Transverse colon (tissue), 4 donors: ENCODE measurements at regions not wholly inside any gene's neighbourhood (a gene's known extent, or its start where the extent isn't known, plus 50 kb on each side); places are given as distances from the start of the nearest gene placed in this dataset.
A peak's percentile ranks its signal among the peaks of the same experiment; 100 is the strongest.
"Not testable (repeated sequence)": the region's sequence is repeated elsewhere in the genome, so short reads cannot be mapped to it uniquely, and the experiment has no call there.

Source experiments
- DNase-seq: peaks from one replicate; pipeline ENCODE4 v3.0.0-alpha.2; 2019
- H3K27ac ChIP-seq, 4 donors: fragments of 200-600 bp; sonication (generic); 2 replicates each; pipeline ENCODE4 v1.5.1; 2016 to 2018; ENCODE audit warnings: inconsistent platforms in 4 of 4
- H3K27me3 ChIP-seq: fragments of 200-600 bp; sonication (generic); 2 replicates; pipeline ENCODE4 v1.5.1; 2017; ENCODE audit warnings: inconsistent platforms
- H3K36me3 ChIP-seq, 4 donors: fragments of 200-600 bp; sonication (generic); 2 replicates each; pipeline ENCODE4 v1.5.1; 2017 to 2019; ENCODE audit warnings: inconsistent platforms in 4 of 4
- H3K4me1 ChIP-seq, 4 donors: fragments of 200-600 bp; sonication (generic); 2 replicates each; pipeline ENCODE4 v1.5.1; 2017 to 2020; ENCODE audit warnings: inconsistent platforms in 4 of 4
- H3K4me3 ChIP-seq, 4 donors: fragments of 200-600 bp; sonication (generic); 1 replicate in 1 of 4; 2 replicates in 3 of 4; pipeline versions ENCODE4 v1.5.1 to v1.6.1; 2017 to 2019; ENCODE audit warnings: inconsistent platforms in 4 of 4
- H3K9me3 ChIP-seq, 2 donors: fragments of 200-600 bp; sonication (generic); 2 replicates each; pipeline ENCODE4 v1.5.1; 2017 to 2019; ENCODE audit warnings: inconsistent platforms in 2 of 2
- EP300 ChIP-seq: sonication (generic); formaldehyde crosslinking; IDR thresholded peaks from one replicate; pipeline ENCODE4 v1.6.1; 2017; ENCODE audit warnings: antibody characterized with exemption, low read depth
- POLR2A ChIP-seq: fragments of 450-650 bp; IDR thresholded peaks from one replicate; pipeline ENCODE4 v1.6.1; 2016; ENCODE audit warnings: antibody characterized with exemption, mild to moderate bottlenecking, moderate library complexity
- POLR2AphosphoS5 ChIP-seq, 3 donors: sonication (generic); formaldehyde crosslinking; IDR thresholded peaks; one replicate each; pipeline ENCODE4 v1.6.1; 2016; ENCODE audit warnings: antibody characterized with exemption in 3 of 3
- WGBS, 2 donors: methylation state at CpG; one replicate each; pipeline ENCODE4 v1.1.5; 2018; ENCODE audit warnings: low coverage in 1 of 2; 5-methylcytosine and 5-hydroxymethylcytosine counted together
- in situ Hi-C, 4 donors: fragments of 200-750 bp; cut with MboI; loops; one replicate each; pipeline versions ENCODE4 v1.15.0 to v1.15.1; 2017; ENCODE audit warnings: low sequenced_read_pairs in 3 of 4, low pct_ligation_motif_present in 1 of 4, low pct_unique_long_range_greater_than_20kb in 1 of 4
- intact Hi-C: fragments of 100-400 bp; cut with DNase I; formaldehyde crosslinking; loops from one replicate; pipeline ENCODE4 v1.15.1; 2023; ENCODE audit warnings: low total_unique reads
- TF ChIP-seq, protein P1 (sequence below), 5 experiments: fragments of 200-600 bp in 3 of 5; fragments of 450-650 bp in 2 of 5; sonication (generic) in 3 of 5; IDR thresholded peaks; 1 replicate in 2 of 5; 2 replicates in 3 of 5; pipeline ENCODE4 v1.5.1; 2016 to 2017; ENCODE audit warnings: antibody characterized with exemption in 5 of 5, inconsistent platforms in 3 of 5, mild to moderate bottlenecking in 2 of 5, moderate library complexity in 1 of 5

- H3K4me3 ChIP-seq: no peak overlapping the region
- DNase-seq: no peak
- peaks cover 17% of the 10 kb centered on the region for H3K27me3 ChIP-seq
- H3K36me3 ChIP-seq: no peaks in the 10 kb centered on the region
- peak overlapping the region in 1 of 4 donors; percentile 27 for H3K27ac ChIP-seq
- in situ Hi-C loops: loop anchor here (5.0 to 25.0 kb wide), 4 partner anchors 162 to 427 kb away; no protein-coding TSS in a partner anchor
- H3K4me1 ChIP-seq: peaks cover 0 to 13% (median 6%) of the 10 kb centered on the region in 4 donors
- intact Hi-C loops: loop anchor here (1.0 kb wide), 1 partner anchor 168 kb away; no protein-coding TSS in a partner anchor
- WGBS, 2 donors: 23% methylated on average over 1 of the region's 1 CpG; no CpG with 5 or more reads in 1 of the 2 donors
- no peak for TF ChIP-seq POLR2AphosphoS5 (IDR thresholded peaks at IDR 0.05)
- no peak for TF ChIP-seq POLR2A
- TF ChIP-seq EP300: no peak
- TF ChIP-seq, protein P1, sequence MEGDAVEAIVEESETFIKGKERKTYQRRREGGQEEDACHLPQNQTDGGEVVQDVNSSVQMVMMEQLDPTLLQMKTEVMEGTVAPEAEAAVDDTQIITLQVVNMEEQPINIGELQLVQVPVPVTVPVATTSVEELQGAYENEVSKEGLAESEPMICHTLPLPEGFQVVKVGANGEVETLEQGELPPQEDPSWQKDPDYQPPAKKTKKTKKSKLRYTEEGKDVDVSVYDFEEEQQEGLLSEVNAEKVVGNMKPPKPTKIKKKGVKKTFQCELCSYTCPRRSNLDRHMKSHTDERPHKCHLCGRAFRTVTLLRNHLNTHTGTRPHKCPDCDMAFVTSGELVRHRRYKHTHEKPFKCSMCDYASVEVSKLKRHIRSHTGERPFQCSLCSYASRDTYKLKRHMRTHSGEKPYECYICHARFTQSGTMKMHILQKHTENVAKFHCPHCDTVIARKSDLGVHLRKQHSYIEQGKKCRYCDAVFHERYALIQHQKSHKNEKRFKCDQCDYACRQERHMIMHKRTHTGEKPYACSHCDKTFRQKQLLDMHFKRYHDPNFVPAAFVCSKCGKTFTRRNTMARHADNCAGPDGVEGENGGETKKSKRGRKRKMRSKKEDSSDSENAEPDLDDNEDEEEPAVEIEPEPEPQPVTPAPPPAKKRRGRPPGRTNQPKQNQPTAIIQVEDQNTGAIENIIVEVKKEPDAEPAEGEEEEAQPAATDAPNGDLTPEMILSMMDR (IDR thresholded peaks at IDR 0.05): no peak
- H3K9me3 ChIP-seq: peaks cover 3 to 7% of the 10 kb centered on the region in 2 donors
Measured at GRCh38 chr22:22960307-22960706, 72.7 kb downstream of the IGLL5 start.

DNA sequence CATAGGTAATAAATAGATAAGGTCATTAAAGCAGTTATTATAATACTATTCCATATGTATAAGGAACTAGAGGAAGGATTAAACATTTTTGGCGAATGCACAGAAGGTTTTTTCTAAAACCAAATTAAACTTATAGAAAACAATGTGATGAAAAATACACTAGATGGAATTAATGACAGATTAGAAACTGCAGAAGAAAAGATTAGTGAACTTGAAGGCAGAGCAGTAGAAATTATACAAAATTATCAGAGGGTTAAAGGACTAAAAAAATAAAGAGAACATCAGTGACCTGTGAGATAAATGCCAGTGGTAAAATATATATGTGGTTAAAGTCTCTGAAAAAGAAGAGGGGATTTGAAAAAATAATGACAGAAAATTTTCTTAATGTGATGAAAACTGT, 74.0 kb downstream of the IGLL5 start:
- WGBS, 2 donors: 88 to 95% methylated on average over 1 of the region's 1 CpG
- DNase-seq: no peak
- intact Hi-C loops (no loop called here), in situ Hi-C loops (loop anchor here (5.0 to 25.0 kb wide), 4 partner anchors 161 to 426 kb away; no protein-coding TSS in a partner anchor)
- Histone ChIP-seq H3K36me3 (no peaks in the 10 kb centered on the region), H3K4me1 (peaks cover 0 to 13% (median 6%) of the 10 kb centered on the region in 4 donors), H3K9me3 (peaks cover 3 to 7% of the 10 kb centered on the region in 2 donors), H3K27me3 (peaks cover 22% of the 10 kb centered on the region), H3K4me3 (no peak overlapping the region), H3K27ac (no peak overlapping the region)
- TF ChIP-seq POLR2AphosphoS5 (IDR thresholded peaks at IDR 0.05) (no peak), EP300 (no peak), POLR2A (no peak)
- TF ChIP-seq, protein P1 (IDR thresholded peaks at IDR 0.05): no peak

DNA sequence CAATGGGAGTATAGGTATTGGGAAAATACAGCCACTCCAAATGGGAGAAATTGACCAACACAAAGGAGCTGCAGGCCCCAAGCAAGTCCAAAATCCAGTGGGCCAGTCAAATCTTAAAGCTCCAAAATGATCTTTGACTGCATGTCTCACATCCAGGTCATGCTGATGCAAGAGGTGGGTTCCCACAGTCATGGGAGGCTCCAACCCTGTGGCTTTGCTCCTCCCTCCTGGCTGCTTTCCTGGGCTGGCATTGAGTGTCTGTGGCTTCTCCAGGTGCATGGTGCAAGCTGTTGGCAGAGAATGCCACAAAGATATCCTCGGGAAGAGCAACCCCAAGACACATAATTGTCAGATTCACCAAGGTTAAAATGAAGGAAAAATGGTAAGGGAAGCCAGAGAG, 80.8 kb downstream of the IGLL5 start:
- TF ChIP-seq POLR2AphosphoS5 (IDR thresholded peaks at IDR 0.05) (no peak), EP300 (no peak), POLR2A (no peak)
- TF ChIP-seq, protein P1 (IDR thresholded peaks at IDR 0.05): no peak
- no peaks in the 10 kb centered on the region for H3K36me3 ChIP-seq
- WGBS, 2 donors: 53% methylated on average over 1 of the region's 1 CpG; no CpG with 5 or more reads in 1 of the 2 donors
- H3K27ac ChIP-seq: no peak overlapping the region
- intact Hi-C loops: no loop called here
- H3K4me1 ChIP-seq: no peaks in the 10 kb centered on the region
- in situ Hi-C loops: loop anchor here (10.0 to 25.0 kb wide), 3 partner anchors 156 to 419 kb away; no protein-coding TSS in a partner anchor
- H3K9me3 ChIP-seq: no peaks in the 10 kb centered on the region
- DNase-seq: no peak
- no peak overlapping the region for H3K4me3 ChIP-seq
- H3K27me3 ChIP-seq: peaks cover 51% of the 10 kb centered on the region

DNA sequence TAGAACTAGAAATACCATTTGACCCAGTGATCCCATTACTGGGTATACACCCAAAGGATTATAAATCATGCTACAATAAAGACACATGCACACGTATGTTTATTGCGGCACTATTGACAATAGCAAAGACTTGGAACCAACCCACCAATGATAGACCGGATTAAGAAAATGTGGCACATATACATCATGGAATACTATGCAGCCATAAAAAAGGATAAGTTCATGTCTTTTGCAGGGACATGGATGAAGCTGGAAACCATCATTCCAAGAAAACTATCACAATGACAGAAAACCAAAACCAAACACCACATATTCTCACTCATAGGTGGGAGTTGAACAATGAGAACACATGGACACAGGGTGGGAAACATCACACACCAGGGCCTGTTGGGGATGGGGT, 85.0 kb downstream of the IGLL5 start:
- DNase-seq, H3K27ac ChIP-seq, H3K4me3 ChIP-seq, H3K9me3 ChIP-seq, intact Hi-C loops, H3K36me3 ChIP-seq, H3K4me1 ChIP-seq: not testable (repeated sequence)
- 58 to 67% methylated on average over 3 of the region's 3 CpGs for WGBS, 2 donors
- in situ Hi-C loops: loop anchor here in 3 of 4 donors (25.0 kb wide), 2 partner anchors 315 to 415 kb away; no protein-coding TSS in a partner anchor
- peaks cover 19% of the 10 kb centered on the region for H3K27me3 ChIP-seq

GRCh38 chr22:22973336-22973735, 85.7 kb downstream of the IGLL5 start:
- Histone ChIP-seq H3K4me3 (no peak overlapping the region), H3K36me3 (no peaks in the 10 kb centered on the region), H3K27me3 (peaks cover 14% of the 10 kb centered on the region), H3K4me1 (no peaks in the 10 kb centered on the region), H3K9me3 (no peaks in the 10 kb centered on the region), H3K27ac (no peak overlapping the region)
- DNase-seq: no peak
- TF ChIP-seq, protein P1 (IDR thresholded peaks at IDR 0.05): no peak
- TF ChIP-seq EP300 (no peak), POLR2AphosphoS5 (IDR thresholded peaks at IDR 0.05) (no peak), POLR2A (no peak)
- in situ Hi-C loops: loop anchor here in 3 of 4 donors (25.0 kb wide), 2 partner anchors 314 to 414 kb away; no protein-coding TSS in a partner anchor
- WGBS, 2 donors: 80 to 91% methylated on average over 2 to 3 of the region's 3 CpGs
- intact Hi-C loops: no loop called here
